ENCODE measurements at regions not wholly inside any gene's neighbourhood (a gene's known extent, or its start where the extent isn't known, plus 50 kb on each side); places are given as distances from the start of the nearest gene placed in this dataset.

DNA sequence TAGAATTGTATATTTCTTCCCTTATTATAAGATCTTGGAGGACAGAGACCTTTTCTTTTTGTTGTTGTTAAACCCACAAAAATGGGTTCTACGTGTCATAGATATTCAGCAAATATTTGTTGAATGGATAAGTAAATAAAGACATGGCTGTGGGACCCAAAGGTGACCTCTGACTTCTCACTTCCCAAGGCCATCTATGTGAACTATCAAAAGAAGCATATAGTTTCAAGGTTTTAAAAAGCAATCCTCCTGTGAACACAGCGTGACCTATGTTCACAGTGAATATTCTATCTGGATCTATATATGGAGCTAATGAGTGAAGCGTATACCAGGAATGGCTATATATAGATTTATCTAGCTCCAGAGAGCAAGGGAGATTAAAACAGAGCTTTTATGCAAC lies 312.8 kb upstream of the C11orf87 start:
- DNase-seq, result no peak

DNA sequence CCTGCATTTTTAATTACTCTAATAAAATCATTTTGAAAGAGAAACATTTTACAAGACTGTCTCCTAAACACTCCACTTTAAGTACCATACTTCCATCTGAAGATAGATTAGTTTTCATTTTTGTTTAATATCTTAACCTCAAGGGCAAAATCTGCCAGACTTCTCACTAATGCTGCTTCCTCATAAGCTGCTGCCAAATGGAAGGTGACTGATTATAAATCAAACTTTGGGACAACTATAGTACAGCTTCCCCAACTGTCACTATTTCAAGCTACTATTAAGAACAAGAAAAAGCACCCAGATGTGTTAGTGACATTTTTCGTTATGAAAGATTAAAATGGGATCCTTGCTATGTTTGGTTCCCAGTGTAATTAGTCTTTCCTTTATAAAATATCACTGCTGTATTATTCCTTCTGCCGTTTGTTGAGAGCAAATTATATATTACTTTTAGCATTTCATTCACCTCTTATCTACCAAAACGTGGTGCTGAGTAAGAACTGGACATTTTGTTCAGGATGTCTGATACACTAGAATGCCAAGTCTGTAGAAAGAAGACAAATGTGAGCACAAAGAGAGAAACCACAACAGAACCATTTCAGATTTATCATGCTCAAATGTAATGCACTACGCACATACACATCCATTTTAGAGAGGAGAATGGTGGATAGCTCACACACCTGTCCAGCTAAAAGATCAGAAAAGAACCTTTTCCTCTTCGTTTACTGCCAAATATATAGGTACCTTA lies 312.2 kb upstream of the C11orf87 start:
- no peak for DNase-seq

DNA sequence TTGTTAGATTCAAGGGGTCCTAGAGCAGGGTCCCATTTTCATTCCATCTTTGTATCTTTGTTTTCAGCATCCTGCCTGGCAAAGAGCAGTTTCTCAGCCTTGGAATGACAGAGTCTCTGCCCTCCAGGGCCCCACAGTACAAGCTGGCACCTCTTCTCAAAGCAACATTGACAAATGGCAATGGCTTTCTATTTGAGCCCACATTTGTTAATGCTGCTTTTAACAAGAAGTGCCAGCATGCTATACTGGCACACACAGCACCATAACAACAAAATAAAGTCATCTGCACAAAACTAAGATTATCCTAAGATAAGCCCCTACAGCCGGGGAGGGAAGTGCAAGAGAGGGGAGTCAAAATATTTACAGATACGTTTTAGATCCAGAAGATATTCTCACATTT lies 309.7 kb upstream of the C11orf87 start:
- DNase-seq, result no peak

DNA sequence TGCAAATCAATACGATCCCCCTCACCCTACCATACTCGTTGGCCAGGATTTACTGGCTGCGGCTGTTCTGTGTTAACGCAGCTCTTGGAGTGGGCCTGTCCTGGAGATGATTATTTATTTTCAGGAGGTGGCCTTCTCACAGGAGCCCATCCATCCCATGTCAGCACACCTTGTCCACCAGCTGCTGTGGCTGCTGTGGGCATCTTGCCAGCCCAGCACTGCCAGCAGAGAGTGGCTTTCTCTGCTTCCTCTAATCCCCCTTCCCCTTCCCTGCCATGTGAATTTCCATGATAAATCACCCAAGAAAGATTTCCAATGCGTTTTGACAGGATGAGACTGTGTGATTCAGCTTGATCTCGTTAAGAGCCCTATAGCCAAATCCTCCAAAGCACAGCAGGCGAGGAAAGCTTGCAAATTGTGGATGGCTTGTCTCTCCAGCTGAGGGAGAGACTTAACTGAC lies 309.1 kb upstream of the C11orf87 start:
- DNase-seq, result peak; percentile 51

DNA sequence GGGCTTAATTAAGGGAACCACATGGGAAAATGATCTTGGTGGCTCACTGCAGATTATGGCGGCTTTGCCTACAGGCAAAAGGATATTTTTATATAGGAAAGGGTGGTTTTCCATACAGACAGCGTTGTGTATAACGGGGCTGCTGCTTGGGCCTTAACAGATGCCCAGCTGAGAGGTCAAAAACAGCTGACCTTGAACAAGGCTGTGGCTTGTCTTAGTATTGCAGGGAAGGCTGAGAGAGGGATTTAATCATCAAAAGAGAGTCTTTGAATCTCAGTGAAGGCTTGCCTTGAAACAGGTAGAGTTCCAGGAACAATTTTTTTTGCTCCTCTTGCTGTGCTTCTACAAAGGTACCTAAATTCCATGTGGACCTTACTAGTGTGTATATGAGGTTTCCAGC lies 301.6 kb upstream of the C11orf87 start:
- DNase-seq, result no peak

DNA sequence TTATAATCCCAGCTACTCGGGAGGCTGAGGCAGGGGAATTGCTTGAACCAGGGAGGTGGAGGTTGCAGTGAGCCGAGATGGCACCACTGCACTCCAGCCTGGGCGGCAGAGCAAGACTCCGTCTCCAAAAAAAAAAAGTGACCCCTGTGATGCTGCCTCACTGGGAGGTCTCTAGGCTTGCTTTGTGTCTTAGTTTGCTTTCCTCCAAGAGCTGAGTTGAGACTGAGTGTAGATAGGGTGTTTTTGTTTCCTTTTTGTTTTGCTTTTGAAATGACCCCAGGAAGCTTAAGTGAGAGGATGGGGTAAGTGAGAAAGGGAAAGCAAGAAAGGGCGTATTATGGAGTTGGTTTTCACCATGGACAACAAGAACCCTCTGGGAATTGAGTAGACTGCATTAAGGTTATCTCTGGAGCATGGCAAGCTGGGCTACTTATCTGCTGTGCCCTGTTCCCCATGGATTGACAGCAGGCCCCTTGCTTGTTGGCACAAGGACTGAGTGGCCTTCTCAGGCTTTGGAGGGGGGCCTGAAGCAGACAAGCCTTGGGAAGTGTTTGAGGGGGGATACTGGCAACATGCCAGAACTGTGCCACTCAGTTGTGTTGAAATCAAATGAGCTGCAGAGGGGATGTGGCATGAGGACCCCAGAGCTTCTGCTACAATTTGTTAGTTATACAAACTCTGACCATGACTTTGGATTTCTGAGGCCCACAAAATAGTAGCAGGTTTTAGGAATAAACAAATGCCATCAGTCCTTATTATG lies 300.6 kb upstream of the C11orf87 start:
- no peak for DNase-seq

DNA sequence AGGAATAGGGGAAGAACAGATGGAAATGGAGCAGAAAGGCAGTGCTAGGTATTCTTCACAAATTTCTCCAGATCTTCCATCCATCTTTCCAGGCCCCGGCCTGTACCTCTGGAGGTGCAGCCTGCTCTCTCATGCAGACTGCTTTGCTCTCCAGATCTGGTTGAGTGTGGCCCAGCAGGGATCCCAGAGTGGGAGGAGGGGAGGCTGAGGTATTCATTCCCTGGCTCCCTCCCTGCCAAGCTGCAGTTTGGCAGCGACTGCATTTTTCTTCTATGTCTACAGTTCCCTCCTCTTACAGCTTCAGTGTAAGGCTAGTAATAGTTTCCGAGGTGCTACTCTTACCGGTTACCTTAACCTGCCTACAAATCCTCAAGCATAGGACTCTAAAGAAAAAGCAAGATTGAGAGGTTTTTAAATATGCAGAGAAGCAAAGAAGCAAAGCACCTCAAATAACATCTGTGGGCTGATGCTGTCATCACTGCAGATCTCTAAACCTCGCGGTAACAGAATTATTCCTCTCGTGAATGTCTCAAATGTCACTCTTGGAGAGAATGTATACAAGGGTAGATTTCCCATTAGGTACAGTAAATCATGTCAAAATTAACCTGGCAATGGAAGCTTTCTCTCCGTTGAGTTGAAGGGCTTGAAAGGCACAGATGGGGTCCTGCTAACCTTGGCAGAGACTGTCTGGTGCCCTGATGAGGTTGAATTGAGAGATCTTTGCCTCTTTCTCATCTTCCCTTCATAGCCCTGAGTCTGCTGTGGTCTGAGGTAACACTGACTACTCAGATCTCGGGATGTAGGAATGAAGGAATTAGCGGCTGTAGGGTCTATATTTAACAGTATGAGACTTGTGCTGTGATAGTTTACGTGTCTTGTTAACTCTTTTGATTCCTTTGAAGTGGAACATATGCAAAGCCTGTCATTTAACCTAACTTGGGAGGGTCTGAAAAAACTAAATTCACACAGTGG lies 297.9 kb upstream of the C11orf87 start:
- DNase-seq, result no peak

DNA sequence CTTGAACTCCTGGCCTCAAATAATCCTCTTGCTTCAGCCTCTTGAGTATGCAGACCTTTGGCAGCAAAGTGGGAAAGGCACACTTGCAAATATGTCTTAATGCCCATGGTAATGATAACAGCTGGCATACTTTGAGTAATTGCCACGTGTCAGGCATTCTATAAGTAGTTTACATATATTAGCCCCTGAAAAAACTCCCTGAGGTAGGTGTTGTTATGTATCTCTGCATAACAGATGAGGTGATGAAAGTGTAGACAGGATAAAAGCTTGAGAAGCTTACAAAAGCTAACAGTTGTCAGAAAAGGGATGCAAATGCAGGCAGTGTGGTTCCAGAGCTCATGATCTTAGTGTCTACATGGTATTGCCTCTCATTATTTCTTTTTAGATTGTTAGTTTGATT lies 291.1 kb upstream of the C11orf87 start:
- DNase-seq, result no peak

DNA sequence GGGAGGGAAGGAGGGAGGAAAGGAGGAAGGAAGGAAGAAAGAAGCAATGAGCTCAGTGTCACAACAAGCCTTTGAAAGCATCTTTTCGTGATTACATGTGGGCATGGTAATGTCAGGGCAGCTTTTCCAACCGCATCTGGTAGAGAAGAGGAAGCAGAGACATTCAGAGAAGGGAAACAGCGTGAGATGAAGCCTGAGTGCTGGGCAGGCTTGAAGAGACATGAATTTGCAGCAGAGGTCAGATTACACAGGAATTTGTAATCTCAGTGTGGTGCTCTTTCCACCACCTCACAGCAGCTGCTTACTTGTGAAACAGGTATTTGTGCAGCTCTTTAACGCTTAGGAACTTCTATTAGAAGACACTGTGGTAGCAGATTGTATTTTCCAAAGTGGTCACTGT lies 289.5 kb upstream of the C11orf87 start:
- no peak for DNase-seq

DNA sequence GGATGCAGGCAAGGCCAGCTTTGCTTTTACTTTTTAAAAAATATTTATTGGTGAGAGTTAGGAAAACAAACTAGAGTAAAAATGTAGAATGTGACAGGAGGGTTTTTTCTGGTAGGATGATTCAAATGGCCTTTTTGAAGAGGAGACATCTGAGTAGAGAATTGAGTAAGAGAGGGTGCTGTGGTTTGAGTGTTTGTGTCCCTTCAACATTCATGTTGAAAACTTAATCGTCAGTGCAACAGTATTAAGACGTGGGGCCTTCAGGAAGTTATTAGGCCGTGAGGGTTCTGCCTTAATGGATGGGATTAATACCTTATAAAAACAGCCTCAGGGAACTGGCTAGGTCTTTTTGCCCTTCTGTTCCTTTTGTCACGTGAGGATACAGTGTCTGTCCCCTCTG lies 288.8 kb upstream of the C11orf87 start:
- no peak for DNase-seq

DNA sequence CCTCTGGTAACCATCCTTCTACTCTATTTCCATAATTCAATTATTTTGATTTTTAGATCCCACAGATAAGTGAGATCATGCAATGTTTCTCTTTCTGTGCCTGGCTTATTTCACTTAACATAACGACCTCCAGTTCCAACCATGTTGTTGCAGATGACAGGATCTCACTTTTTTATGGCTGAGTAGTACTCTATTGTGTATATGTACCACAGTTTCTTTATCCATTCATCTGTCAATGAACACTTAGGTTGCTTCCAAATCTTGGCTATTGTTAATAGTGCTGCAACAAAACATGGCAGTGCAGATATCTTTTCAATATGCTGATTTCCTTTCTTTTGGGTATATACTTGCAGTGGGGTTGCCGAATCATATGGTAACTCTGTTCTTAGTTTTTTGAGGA lies 286.4 kb upstream of the C11orf87 start:
- DNase-seq, result no peak

DNA sequence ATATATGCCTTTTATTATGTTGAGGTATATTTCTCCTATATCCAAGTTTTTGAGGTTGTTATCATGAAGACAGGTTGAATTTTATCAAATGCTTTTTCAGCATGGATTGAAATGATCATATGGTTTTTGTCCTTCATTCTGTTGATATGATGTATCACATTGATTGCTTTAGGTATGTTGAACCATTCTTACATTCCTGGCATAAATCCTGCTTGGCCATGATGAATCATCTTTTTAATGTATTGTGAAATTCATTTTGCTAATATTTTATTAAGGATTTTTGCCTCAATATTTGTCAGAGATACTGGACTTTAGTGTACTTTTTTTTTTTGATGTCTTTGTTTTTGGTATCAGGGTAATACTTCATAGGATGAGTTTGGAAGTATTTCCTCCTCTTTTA lies 283.8 kb upstream of the C11orf87 start:
- no peak for DNase-seq

DNA sequence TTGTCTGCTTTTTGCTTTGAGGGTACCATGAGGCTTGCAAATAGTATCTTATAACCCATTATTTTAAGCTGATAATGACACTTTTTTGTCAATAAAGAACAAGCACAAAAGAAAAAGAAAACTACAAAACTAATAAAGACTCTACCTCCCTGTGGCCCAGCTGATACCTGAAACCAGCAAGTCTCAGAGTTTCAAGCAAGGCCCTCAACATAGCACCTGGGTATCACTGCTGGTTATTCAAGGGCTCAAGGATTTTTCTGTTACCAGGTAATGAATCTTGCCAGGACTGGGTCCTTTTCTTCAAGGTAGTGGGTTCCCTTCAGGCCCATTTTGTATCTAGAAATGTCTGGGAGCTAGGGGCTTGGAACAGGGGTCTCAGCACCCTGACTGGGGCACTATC lies 281.6 kb upstream of the C11orf87 start:
- DNase-seq, result no peak

DNA sequence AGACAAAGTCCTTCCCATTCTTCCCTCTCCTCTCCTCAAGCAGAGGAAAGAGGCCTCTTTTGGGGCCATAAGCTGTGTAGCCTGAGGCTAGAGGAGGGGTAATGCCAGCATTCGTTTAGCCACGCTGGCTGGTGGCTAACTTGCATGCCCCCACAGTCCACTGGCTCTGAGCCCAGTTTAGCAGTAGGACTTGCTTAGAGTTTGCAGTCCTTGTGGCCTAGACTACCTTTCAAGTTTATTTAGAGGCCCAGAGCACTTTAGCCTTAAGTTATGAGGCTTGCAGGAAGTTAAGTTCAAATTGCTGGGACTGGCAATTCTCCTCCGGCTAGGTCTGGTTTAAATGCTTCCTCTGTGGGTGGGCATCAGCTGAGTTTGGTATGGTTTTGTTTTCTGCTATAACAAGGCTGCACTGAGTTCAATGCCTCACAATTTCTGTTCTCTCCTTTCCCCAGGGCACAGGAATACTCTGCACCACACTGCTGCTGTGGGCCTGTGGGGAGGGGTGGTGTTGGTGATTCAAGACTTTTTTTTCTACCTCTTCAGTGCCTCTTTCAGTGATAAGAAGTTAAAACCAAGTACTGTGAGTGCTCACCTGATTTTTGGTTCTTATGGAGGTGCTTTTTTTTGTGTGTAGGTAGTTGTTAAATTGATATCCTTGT lies 281.0 kb upstream of the C11orf87 start:
- no peak for DNase-seq

DNA sequence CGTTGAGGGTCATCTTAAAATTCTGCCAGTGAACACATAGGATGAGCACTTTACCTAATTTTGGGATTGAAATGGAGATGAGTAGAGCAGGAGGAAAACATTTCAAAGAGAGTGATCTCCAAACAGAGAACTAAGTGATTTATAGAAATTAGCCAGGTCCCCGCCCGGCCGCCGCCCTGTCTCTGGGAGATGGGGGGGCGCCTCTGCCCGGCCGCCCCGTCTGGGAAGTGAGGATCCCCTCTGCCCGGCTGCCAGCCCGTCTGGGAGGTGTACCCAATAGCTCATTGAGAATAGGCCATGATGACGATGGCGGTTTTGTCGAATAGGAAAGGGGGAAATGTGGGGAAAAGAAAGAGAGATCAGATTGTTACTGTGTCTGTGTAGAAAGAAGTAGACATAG lies 276.7 kb upstream of the C11orf87 start:
- DNase-seq, result no peak

DNA sequence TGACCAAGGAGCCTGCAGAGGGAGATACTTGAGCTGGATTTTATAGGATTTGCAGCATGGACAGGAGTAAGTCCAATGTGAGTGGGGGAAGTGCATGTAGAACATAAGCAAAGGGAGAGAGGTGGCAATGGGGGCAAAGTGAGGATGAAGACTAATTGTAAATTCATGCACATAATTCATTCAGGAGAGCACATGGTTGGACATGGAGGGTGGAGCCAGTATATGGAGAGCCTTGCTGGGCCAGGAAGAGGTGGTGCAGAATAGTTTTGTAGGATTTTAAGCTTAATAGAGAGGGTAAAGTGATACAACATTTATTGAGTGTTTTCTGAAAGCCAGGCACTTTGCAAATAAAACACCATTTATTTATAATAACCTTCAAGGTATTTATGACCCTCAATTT lies 274.3 kb upstream of the C11orf87 start:
- DNase-seq, result no peak

DNA sequence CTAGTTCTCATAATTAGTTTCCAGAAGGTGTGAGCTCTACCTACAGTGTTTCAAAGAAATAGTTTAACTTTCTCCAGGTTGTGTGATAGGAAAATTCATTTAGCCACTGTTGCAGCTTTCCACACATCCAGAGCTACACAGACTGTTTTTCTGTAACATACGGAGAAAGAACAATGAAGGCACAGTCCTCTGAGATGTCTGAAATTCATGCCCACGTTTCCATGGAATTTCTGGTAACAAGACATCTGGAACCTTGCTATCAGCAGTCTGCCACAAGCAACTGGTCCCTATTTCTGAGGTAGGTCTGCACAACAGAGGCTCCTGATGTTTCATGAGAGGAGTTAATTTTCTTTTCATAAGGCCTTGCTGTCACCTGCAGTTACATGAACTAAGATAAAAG lies 273.3 kb upstream of the C11orf87 start:
- no peak for DNase-seq

DNA sequence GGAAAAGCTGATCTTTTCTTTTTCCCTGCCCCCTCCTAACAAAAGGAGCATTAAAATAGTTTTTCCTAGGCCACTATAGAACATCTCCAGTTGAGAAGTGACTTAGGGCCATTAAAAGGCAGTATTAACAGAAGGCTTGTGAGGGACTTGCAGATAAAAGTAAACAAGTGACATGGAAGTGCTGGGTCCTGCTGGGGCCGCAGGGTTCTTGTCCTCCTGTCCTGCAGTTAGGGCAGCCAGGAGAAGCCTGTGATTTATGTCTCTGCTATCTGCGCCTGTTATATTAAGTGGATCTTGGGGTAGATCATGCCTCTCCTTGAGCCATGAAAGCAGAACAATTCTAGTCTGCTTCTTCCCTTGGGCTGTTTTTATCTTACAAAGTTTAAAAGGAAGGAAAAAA lies 271.4 kb upstream of the C11orf87 start:
- DNase-seq, result no peak

DNA sequence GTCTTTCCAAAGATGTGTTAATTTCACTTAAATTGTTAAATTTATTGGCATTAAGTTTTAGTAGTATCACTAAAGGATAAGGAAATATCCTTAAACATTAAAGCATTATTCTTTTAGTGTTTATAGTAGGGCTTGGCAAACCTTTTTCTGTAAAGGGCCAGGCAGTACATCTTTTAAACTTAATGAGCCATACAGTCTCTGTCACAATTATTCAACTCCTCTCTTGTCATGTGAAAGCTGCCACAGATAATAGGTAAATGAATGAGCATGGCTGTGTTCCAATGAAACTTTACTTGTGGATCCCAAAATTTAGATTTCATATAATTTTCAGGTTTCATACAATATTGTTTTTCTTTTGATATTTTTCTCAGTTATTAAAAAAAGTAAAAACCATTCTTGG lies 268.2 kb upstream of the C11orf87 start:
- peak; percentile 13 for DNase-seq

DNA sequence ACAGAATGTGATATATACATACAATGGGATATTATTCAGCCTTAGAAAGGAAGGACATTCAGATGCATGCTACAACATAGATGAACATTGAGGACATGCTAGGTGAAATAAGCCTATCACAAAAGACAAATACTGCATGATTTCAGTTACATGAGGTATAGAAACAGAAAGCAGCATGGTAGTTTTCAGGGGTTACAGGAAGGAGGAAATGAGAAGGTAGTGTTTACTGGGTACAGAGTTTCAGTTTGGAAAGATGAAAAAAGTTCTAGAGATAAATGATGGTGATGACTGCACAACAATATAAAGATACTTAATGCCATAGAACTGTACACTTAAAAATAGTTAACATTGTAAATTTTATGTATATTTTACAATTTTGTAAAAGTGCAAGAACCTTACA lies 266.7 kb upstream of the C11orf87 start:
- no peak for DNase-seq

DNA sequence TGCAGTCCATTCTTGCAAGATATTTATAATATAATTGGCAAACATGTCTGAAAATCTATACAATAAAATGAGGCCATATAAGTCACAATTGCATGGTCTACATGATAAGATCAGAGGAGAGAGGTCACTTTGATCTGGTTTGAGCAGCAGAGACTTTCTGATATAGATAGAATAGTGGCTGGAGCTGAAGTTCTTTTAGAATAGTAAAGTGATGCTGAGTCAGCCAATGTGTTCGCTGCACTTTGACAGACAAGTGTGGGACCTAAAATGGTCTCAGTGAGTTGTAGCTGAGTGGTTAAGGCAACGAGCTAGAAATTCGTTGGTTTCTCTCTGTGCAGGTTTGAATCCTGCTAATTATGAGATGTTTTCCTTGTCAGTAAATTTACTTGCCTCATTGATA lies 257.0 kb upstream of the C11orf87 start:
- DNase-seq, result no peak

DNA sequence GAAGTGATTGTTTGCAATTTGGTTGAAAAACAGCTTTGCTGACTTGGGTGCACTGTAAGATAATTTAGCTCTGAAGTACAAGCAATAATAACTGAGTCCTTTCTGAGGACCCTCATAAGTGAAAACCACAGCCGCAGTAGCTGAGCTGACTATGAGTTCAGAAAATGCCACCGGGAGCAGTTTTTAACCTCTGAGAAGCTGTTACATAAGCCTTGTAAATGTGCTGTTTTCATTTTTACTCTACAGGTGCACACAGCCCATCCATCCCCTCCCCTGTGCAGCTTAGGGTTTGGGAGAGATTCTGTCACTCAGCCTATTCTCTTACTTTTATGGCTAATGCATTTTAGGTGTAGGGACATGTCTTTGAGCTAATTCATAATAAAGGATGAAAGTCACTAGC lies 255.5 kb upstream of the C11orf87 start:
- no peak for DNase-seq

DNA sequence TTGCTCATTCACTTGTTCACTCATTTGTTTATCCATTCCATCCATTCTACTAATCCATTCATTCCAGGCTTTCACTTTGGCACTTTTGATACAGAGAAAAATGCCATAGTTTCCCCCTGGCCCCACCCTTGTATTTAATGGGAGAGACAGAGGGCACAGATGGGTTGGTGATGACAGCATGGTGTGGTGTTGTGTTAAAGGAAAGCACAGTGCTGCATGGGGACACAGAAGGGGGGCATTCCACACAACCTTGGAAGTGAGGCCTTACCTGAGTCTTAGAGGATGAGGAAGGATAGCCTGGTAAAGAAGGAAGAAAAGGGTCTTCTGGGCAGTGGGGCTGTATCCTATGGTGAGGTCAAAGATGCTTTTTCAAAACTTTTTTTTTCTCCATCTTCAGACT lies 248.5 kb upstream of the C11orf87 start:
- DNase-seq, result no peak

All from NCI-H2029 (cell line).